GM12873 (cell line): ENCODE measurements at regions not wholly inside any gene's neighbourhood (a gene's known extent, or its start where the extent isn't known, plus 50 kb on each side); places are given as distances from the start of the nearest gene placed in this dataset.

ENCODE experiments used
- TF ChIP-seq, protein P1 (sequence below): IDR thresholded peaks from 2 replicates; pipeline ENCODE4 v1.5.1; 2012; ENCODE audit warnings: low read depth, mild to moderate bottlenecking, moderate library complexity, low read length, control low read depth; ENCODE audit not compliant: insufficient read depth; ENCODE audit errors: missing control alignments

DNA sequence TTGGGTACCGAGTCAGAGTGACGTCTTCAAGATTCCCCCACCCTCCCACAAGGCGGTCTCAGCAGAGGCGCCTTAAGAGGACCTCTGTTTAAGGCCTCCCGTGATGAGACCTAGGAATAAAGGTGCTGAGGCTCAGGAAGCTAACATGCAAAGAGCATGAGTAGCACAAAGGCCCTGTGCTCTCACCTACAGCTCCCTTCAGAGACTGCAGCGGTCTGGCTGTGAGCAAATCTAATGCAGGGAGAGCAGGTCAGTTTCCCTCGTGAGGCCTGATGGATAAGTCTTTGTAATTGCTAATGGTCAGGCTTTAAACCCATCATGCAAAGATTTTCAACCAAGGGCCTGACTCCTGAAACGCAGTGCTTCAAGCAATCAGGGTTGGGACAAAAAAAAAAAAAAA is 909.3 kb upstream of the GHITM start:
- TF ChIP-seq, protein P1, sequence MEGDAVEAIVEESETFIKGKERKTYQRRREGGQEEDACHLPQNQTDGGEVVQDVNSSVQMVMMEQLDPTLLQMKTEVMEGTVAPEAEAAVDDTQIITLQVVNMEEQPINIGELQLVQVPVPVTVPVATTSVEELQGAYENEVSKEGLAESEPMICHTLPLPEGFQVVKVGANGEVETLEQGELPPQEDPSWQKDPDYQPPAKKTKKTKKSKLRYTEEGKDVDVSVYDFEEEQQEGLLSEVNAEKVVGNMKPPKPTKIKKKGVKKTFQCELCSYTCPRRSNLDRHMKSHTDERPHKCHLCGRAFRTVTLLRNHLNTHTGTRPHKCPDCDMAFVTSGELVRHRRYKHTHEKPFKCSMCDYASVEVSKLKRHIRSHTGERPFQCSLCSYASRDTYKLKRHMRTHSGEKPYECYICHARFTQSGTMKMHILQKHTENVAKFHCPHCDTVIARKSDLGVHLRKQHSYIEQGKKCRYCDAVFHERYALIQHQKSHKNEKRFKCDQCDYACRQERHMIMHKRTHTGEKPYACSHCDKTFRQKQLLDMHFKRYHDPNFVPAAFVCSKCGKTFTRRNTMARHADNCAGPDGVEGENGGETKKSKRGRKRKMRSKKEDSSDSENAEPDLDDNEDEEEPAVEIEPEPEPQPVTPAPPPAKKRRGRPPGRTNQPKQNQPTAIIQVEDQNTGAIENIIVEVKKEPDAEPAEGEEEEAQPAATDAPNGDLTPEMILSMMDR = no peak

DNA sequence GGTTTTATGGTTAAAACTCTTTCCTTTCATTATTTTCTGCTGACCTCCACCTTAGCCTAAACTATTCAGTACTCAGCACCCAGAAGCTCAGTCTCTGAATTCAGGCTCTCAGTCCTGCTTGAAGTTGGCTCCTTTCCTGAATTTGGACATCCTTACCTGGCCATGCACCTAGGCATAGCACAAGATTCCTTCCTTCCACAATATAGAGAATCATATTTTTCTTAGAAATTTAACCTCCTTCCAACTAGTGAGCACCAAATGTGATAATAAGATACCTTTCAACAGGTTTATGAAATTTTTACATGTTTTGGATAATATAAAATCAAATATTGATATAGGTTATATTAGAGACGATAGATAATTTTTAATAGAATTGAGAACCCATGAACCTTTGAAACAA is 905.6 kb upstream of the GHITM start:
- TF ChIP-seq, protein P1 = no peak

DNA sequence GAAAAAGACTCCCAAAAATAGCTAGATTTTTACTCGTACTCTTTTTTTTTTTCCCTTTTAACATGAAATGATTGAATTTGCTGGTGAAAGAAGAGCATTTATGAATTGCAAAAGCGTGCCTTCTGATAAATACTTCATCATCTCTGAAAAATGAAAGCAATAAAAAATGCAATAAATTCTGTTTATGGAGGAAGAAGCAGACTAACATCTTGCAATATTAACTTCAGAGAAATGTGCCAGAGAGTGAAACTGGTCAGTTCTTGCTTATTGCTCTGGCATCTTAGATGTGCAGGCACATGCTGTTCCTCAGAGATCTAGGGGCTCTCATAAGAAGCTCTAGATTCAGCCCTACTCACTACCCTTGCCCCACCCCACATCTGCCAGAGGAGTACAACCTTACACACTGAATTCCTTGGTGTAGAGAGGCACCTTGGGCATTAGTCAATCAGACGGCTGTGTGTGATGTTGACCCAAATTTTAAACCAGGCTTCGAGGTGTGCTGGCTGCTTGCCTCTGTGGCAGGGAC is 891.1 kb upstream of the GHITM start:
- TF ChIP-seq, protein P1 = no peak

DNA sequence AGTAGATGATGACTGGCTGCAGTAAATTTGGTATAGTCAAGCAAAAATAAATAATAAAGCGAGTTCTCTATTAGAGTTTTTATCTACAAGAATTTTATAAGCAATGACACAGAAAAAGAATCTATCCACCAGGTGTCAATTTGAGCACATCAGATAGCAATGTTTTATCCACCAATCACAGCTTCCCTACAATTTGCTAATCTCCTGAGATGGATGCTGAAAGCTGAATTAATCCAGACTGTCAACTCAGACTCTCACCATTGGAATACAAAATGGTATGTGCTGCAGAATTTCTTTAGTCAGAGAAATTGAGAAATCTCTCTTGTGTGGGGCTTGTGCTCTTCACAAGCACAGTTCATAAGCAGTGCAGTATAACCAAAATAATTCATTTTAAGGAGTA is 888.9 kb upstream of the GHITM start:
- TF ChIP-seq, protein P1 = no peak

DNA sequence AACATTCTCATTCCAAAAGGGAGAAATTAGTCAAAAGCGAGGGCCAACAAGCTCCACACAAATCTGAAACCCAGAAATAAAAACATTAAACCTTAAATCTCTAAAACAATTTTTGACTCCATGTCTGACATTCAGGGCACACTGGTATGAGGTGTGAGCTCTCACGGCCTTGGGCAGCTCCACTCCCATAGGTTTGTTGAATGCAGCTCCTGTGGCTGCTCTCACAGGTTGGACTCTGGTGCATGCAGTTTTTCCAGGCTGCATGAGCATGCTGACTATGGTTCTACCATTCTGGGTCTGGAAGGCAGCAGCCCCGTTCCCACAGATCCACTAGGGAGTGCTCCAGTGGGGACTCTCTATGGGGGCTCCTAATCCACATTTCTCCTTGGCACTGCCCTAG is 887.1 kb upstream of the GHITM start:
- TF ChIP-seq, protein P1 = no peak

DNA sequence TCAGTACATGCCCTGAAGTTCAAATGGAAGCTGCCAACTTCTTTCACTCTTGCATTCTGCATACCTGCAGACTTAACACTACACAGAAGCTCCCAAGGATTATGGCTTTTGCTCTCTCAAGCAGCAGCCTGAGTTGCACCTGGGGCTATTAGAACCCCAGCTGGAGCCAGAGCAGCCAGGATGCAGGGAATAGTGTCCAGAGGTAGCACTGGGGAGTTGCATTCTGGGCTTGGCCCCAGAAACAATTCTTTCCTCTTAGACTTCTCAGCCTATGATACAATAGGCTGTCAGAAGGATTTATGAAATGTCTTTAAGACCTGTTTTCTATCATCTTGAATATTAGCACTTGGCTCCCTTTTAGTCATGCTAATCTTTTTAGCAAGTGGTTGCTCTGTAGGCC is 886.7 kb upstream of the GHITM start:
- TF ChIP-seq, protein P1 = no peak

DNA sequence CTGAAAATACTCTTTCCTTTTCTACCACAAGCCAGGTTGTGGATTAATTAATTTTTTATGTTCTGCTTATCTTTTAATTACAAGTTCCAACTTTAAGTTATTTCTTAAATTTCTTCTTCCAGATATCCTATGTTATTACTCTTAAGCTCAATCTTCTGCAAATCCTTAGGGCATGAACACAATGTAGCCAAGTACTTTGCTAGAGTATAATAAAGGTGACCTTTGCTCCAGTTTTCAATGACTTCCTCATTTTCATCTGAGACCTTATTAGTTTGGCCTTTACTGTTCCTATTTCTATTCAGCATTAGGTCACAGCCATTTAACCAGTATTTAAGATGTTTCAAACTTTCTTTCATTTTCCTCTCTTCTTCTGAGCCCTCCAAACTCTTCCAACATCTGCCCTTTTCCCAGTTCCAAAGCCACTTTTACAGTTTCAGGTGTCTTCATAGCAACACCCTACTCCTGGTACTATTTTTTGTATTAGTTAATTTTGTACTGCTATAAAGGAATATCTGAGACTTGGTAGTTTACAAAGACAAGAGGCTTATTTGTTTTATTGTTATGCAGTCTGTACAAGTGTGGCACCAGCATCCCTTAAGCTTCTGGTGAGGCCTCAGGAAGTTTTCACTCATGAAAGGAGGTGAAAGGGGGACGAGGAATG is 886.2 kb upstream of the GHITM start:
- TF ChIP-seq, protein P1 = no peak
